ENCODE measurements at regions not wholly inside any gene's neighbourhood (a gene's known extent, or its start where the extent isn't known, plus 50 kb on each side); places are given as distances from the start of the nearest gene placed in this dataset.

- H3K4me1 ChIP-seq (ENCODE audit: control insufficient read depth, insufficient read depth, low read length, unreplicated experiment) = no peaks in the 10 kb centered on the region
- H3K36me3 ChIP-seq (ENCODE audit: insufficient read depth, low read length) = no peaks in the 10 kb centered on the region
- no peaks in the 10 kb centered on the region for H3K79me2 ChIP-seq (ENCODE audit: control insufficient read depth, insufficient read depth, low read length, unreplicated experiment)
- H2AFZ ChIP-seq (ENCODE audit: low read length, unreplicated experiment) = no peak overlapping the region
- H3K27me3 ChIP-seq (ENCODE audit: insufficient read depth, low read length) = no peaks in the 10 kb centered on the region
- H3K4me3 ChIP-seq (ENCODE audit: low read depth, low read length) = no peak overlapping the region
- H3K27ac ChIP-seq (ENCODE audit: low read depth, low read length) = no peak overlapping the region
These were observed 183.1 kb downstream of the PALM2AKAP2 start for GRCh38 chr9:109963079-109963478.

GRCh38 chr9:109966643-109967368 is 186.8 kb downstream of the PALM2AKAP2 start:
- H2AFZ ChIP-seq (ENCODE audit: low read length, unreplicated experiment) = no peak overlapping the region
- H3K27me3 ChIP-seq (ENCODE audit: insufficient read depth, low read length) = no peaks in the 10 kb centered on the region
- no peaks in the 10 kb centered on the region for H3K79me2 ChIP-seq (ENCODE audit: control insufficient read depth, insufficient read depth, low read length, unreplicated experiment)
- H3K4me1 ChIP-seq (ENCODE audit: control insufficient read depth, insufficient read depth, low read length, unreplicated experiment) = no peaks in the 10 kb centered on the region
- H3K36me3 ChIP-seq (ENCODE audit: insufficient read depth, low read length) = no peaks in the 10 kb centered on the region
- no peak overlapping the region for H3K4me3 ChIP-seq (ENCODE audit: low read depth, low read length)
- no peak overlapping the region for H3K27ac ChIP-seq (ENCODE audit: low read depth, low read length)

GRCh38 chr9:109967651-109968642 is 187.9 kb downstream of the PALM2AKAP2 start:
- H3K27me3 ChIP-seq (ENCODE audit: insufficient read depth, low read length) = no peaks in the 10 kb centered on the region
- no peaks in the 10 kb centered on the region for H3K36me3 ChIP-seq (ENCODE audit: insufficient read depth, low read length)
- no peaks in the 10 kb centered on the region for H3K79me2 ChIP-seq (ENCODE audit: control insufficient read depth, insufficient read depth, low read length, unreplicated experiment)
- H2AFZ ChIP-seq (ENCODE audit: low read length, unreplicated experiment) = no peak overlapping the region
- no peak overlapping the region for H3K27ac ChIP-seq (ENCODE audit: low read depth, low read length)
- H3K4me1 ChIP-seq (ENCODE audit: control insufficient read depth, insufficient read depth, low read length, unreplicated experiment) = no peaks in the 10 kb centered on the region
- H3K4me3 ChIP-seq (ENCODE audit: low read depth, low read length) = no peak overlapping the region

- Histone ChIP-seq H3K4me3 (ENCODE audit: low read depth, low read length) (no peak overlapping the region), H3K27ac (ENCODE audit: low read depth, low read length) (no peak overlapping the region), H3K4me1 (ENCODE audit: control insufficient read depth, insufficient read depth, low read length, unreplicated experiment) (no peaks in the 10 kb centered on the region), H3K79me2 (ENCODE audit: control insufficient read depth, insufficient read depth, low read length, unreplicated experiment) (no peaks in the 10 kb centered on the region), H2AFZ (ENCODE audit: low read length, unreplicated experiment) (no peak overlapping the region), H3K27me3 (ENCODE audit: insufficient read depth, low read length) (no peaks in the 10 kb centered on the region), H3K36me3 (ENCODE audit: insufficient read depth, low read length) (no peaks in the 10 kb centered on the region; the same call in 1 of the 2 replicates)
These were observed 189.0 kb downstream of the PALM2AKAP2 start for GRCh38 chr9:109969011-109969410.

GRCh38 chr9:109969573-109970237 is 189.7 kb downstream of the PALM2AKAP2 start:
- no peaks in the 10 kb centered on the region for H3K27me3 ChIP-seq (ENCODE audit: insufficient read depth, low read length)
- H3K79me2 ChIP-seq (ENCODE audit: control insufficient read depth, insufficient read depth, low read length, unreplicated experiment) = no peaks in the 10 kb centered on the region
- no peaks in the 10 kb centered on the region for H3K4me1 ChIP-seq (ENCODE audit: control insufficient read depth, insufficient read depth, low read length, unreplicated experiment)
- no peak overlapping the region for H3K4me3 ChIP-seq (ENCODE audit: low read depth, low read length)
- H3K36me3 ChIP-seq (ENCODE audit: insufficient read depth, low read length) = no peaks in the 10 kb centered on the region; the same call in 1 of the 2 replicates
- no peak overlapping the region for H3K27ac ChIP-seq (ENCODE audit: low read depth, low read length)
- H2AFZ ChIP-seq (ENCODE audit: low read length, unreplicated experiment) = no peak overlapping the region

GRCh38 chr9:109971226-109971625 is 191.2 kb downstream of the PALM2AKAP2 start:
- no peaks in the 10 kb centered on the region for H3K79me2 ChIP-seq (ENCODE audit: control insufficient read depth, insufficient read depth, low read length, unreplicated experiment)
- H3K4me3 ChIP-seq (ENCODE audit: low read depth, low read length) = no peak overlapping the region
- no peak overlapping the region for H2AFZ ChIP-seq (ENCODE audit: low read length, unreplicated experiment)
- no peak overlapping the region for H3K27ac ChIP-seq (ENCODE audit: low read depth, low read length)
- H3K27me3 ChIP-seq (ENCODE audit: insufficient read depth, low read length) = no peaks in the 10 kb centered on the region
- H3K4me1 ChIP-seq (ENCODE audit: control insufficient read depth, insufficient read depth, low read length, unreplicated experiment) = peaks cover 3% of the 10 kb centered on the region
- H3K36me3 ChIP-seq (ENCODE audit: insufficient read depth, low read length) = no peaks in the 10 kb centered on the region; the same call in 1 of the 2 replicates

GRCh38 chr9:109972026-109972882 is 192.3 kb downstream of the PALM2AKAP2 start:
- Histone ChIP-seq H2AFZ (ENCODE audit: low read length, unreplicated experiment) (no peak overlapping the region), H3K79me2 (ENCODE audit: control insufficient read depth, insufficient read depth, low read length, unreplicated experiment) (no peaks in the 10 kb centered on the region), H3K27ac (ENCODE audit: low read depth, low read length) (no peak overlapping the region), H3K4me1 (ENCODE audit: control insufficient read depth, insufficient read depth, low read length, unreplicated experiment) (peaks cover 4% of the 10 kb centered on the region), H3K4me3 (ENCODE audit: low read depth, low read length) (no peak overlapping the region), H3K36me3 (ENCODE audit: insufficient read depth, low read length) (no peaks in the 10 kb centered on the region; the same call in 1 of the 2 replicates), H3K27me3 (ENCODE audit: insufficient read depth, low read length) (no peaks in the 10 kb centered on the region)

- H3K27me3 ChIP-seq (ENCODE audit: insufficient read depth, low read length) = no peaks in the 10 kb centered on the region
- peaks cover 4% of the 10 kb centered on the region for H3K4me1 ChIP-seq (ENCODE audit: control insufficient read depth, insufficient read depth, low read length, unreplicated experiment)
- H3K4me3 ChIP-seq (ENCODE audit: low read depth, low read length) = no peak overlapping the region
- H2AFZ ChIP-seq (ENCODE audit: low read length, unreplicated experiment) = no peak overlapping the region
- no peak overlapping the region for H3K27ac ChIP-seq (ENCODE audit: low read depth, low read length)
- H3K79me2 ChIP-seq (ENCODE audit: control insufficient read depth, insufficient read depth, low read length, unreplicated experiment) = no peaks in the 10 kb centered on the region
- H3K36me3 ChIP-seq (ENCODE audit: insufficient read depth, low read length) = no peaks in the 10 kb centered on the region; the same call in 1 of the 2 replicates
These were observed 193.3 kb downstream of the PALM2AKAP2 start for GRCh38 chr9:109973336-109973735.

- Histone ChIP-seq H3K36me3 (ENCODE audit: insufficient read depth, low read length) (no peaks in the 10 kb centered on the region; the same call in 1 of the 2 replicates), H3K27me3 (ENCODE audit: insufficient read depth, low read length) (no peaks in the 10 kb centered on the region), H3K27ac (ENCODE audit: low read depth, low read length) (no peak overlapping the region), H3K4me1 (ENCODE audit: control insufficient read depth, insufficient read depth, low read length, unreplicated experiment) (peaks cover 4% of the 10 kb centered on the region), H2AFZ (ENCODE audit: low read length, unreplicated experiment) (no peak overlapping the region), H3K4me3 (ENCODE audit: low read depth, low read length) (no peak overlapping the region), H3K79me2 (ENCODE audit: control insufficient read depth, insufficient read depth, low read length, unreplicated experiment) (no peaks in the 10 kb centered on the region)
These were observed 194.3 kb downstream of the PALM2AKAP2 start for GRCh38 chr9:109974143-109974917.

All from ACC112 (cell line).